ENCODE measurements at regions not wholly inside any gene's neighbourhood (a gene's known extent, or its start where the extent isn't known, plus 50 kb on each side); places are given as distances from the start of the nearest gene placed in this dataset.

DNA sequence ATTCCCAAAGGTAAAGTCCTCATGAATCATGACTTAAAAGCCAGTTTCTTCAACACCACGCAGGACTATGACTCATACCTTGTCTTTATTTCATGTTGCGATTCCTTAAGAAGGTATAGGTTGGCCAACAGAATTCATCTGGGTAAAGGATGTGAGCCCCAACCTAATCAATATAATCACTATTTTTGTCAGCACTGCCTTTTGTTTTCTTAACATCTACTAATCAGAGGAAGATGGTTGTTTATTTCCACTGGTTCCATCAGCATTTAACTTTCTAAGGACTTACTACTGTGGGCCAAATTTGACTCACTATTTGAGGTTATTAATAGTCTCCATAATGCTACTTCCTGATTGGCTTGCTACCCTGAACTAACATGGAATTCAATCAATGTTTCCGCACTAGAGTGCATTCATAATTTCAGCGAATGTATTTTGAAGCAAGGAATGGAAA, 78.6 kb downstream of the SCG2 start:
- WGBS, 3 donors = 85 to 90% (median 86%) methylated on average over 4 of the region's 4 CpGs
- no peak overlapping the region for H3K4me3 ChIP-seq
- no peaks in the 10 kb centered on the region for H3K4me1 ChIP-seq (ENCODE audit: insufficient read depth)
- no peaks in the 10 kb centered on the region for H3K36me3 ChIP-seq
- H3K27ac ChIP-seq = no peak overlapping the region
- intact Hi-C loops (cut with DNase I) = no loop called here
- TF ChIP-seq POLR2A (IDR thresholded peaks at IDR 0.05) = no peak
- TF ChIP-seq, protein P1, sequence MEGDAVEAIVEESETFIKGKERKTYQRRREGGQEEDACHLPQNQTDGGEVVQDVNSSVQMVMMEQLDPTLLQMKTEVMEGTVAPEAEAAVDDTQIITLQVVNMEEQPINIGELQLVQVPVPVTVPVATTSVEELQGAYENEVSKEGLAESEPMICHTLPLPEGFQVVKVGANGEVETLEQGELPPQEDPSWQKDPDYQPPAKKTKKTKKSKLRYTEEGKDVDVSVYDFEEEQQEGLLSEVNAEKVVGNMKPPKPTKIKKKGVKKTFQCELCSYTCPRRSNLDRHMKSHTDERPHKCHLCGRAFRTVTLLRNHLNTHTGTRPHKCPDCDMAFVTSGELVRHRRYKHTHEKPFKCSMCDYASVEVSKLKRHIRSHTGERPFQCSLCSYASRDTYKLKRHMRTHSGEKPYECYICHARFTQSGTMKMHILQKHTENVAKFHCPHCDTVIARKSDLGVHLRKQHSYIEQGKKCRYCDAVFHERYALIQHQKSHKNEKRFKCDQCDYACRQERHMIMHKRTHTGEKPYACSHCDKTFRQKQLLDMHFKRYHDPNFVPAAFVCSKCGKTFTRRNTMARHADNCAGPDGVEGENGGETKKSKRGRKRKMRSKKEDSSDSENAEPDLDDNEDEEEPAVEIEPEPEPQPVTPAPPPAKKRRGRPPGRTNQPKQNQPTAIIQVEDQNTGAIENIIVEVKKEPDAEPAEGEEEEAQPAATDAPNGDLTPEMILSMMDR (IDR thresholded peaks at IDR 0.05) = no peak
- TF ChIP-seq EP300 (IDR thresholded peaks at IDR 0.05) = no peak
- H3K9me3 ChIP-seq = no peaks in the 10 kb centered on the region
- DNase-seq = no peak
- H3K27me3 ChIP-seq = no peaks in the 10 kb centered on the region

DNA sequence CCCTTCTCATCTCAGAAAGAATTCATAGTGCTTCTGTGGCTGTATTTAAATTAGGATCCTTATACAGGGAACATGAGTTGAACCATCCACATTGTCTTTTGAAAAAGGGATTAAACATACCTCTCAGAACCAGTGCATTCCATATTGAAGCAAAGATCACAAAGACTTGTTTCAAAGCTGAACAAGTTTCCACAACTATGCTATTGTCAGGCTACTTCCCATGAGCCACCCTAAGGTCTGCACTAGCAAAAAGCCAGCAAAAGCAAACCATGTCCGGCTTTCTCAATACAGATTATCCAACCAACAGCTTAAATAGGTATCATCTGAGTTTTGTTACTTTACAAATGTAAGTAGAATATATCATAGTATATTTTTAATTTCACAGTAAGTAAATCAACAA, 78.1 kb downstream of the SCG2 start:
- Histone ChIP-seq H3K4me3 (no peak overlapping the region), H3K4me1 (ENCODE audit: insufficient read depth) (no peaks in the 10 kb centered on the region), H3K27me3 (no peaks in the 10 kb centered on the region), H3K36me3 (no peaks in the 10 kb centered on the region), H3K9me3 (no peaks in the 10 kb centered on the region), H3K27ac (no peak overlapping the region)
- intact Hi-C loops (cut with DNase I) = no loop called here
- WGBS, 3 donors = 92 to 100% (median 93%) methylated on average over 1 of the region's 1 CpG
- TF ChIP-seq, protein P1 (IDR thresholded peaks at IDR 0.05) = no peak
- TF ChIP-seq POLR2A (IDR thresholded peaks at IDR 0.05) (no peak), EP300 (IDR thresholded peaks at IDR 0.05) (no peak)
- DNase-seq = no peak

DNA sequence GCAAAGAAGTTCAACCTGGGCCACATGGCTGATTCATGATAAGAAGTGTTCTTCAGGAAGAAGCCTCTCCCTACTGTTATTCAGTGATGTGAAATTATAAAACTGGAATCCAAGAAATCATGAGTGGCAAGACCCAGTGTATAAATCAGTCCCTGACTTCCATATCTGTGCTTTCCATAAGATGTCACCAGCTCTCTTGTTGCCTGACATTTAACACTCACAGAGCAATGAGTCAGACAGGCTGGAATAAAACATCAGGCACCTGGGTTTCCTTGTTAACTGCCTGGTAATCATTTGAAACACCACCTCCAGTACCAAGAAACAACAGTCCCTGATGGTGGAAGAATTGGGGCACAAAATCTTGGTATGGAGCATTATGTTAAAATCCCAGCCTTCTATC, 76.1 kb downstream of the SCG2 start:
- Histone ChIP-seq H3K27me3 (no peaks in the 10 kb centered on the region), H3K4me1 (ENCODE audit: insufficient read depth) (no peaks in the 10 kb centered on the region), H3K36me3 (no peaks in the 10 kb centered on the region), H3K27ac (no peak overlapping the region), H3K9me3 (no peaks in the 10 kb centered on the region), H3K4me3 (no peak overlapping the region)
- no peak for DNase-seq
- intact Hi-C loops (cut with DNase I) = no loop called here
- TF ChIP-seq POLR2A (IDR thresholded peaks at IDR 0.05) (no peak), EP300 (IDR thresholded peaks at IDR 0.05) (no peak)
- TF ChIP-seq, protein P1 (IDR thresholded peaks at IDR 0.05) = no peak

DNA sequence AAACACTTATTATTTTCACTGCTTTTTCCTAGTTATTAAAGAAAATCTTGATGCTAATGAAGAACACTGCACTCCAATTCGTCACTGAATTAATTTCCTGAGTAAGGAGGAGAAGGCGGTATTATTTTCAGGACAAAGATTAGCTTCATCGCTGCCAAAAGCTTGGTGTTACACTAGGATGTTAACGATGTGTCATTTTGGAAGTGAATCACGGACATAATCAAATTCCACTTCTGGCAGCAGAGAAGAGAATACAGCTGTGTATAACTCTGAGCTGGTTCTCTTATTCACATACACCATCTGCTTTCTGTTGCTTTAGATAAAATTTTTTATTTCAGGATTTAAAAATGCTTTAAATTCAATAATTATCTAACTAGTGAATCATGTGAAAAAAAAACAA, 74.1 kb downstream of the SCG2 start:
- Histone ChIP-seq H3K4me3 (no peak overlapping the region), H3K9me3 (no peaks in the 10 kb centered on the region), H3K27me3 (no peaks in the 10 kb centered on the region), H3K36me3 (no peaks in the 10 kb centered on the region), H3K4me1 (ENCODE audit: insufficient read depth) (no peaks in the 10 kb centered on the region), H3K27ac (no peak overlapping the region)
- 10 to 19% (median 12%) methylated on average over 5 of the region's 5 CpGs for WGBS, 3 donors
- DNase-seq = no peak
- intact Hi-C loops (cut with DNase I) = no loop called here
- no peak for TF ChIP-seq POLR2A (IDR thresholded peaks at IDR 0.05)

- intact Hi-C loops (cut with DNase I) = no loop called here
- WGBS, 3 donors = 83 to 94% (median 85%) methylated on average over 3 of the region's 3 CpGs
- H3K9me3 ChIP-seq = no peaks in the 10 kb centered on the region
- H3K27ac ChIP-seq = no peak overlapping the region
- no peaks in the 10 kb centered on the region for H3K36me3 ChIP-seq
- no peaks in the 10 kb centered on the region for H3K4me1 ChIP-seq (ENCODE audit: insufficient read depth)
- no peaks in the 10 kb centered on the region for H3K27me3 ChIP-seq
- DNase-seq = no peak
- no peak overlapping the region for H3K4me3 ChIP-seq
- TF ChIP-seq POLR2A (IDR thresholded peaks at IDR 0.05) (no peak), EP300 (IDR thresholded peaks at IDR 0.05) (no peak)
- TF ChIP-seq, protein P1 (IDR thresholded peaks at IDR 0.05) = no peak
Measured at GRCh38 chr2:223529696-223530095, 72.5 kb downstream of the SCG2 start.
